ENCODE measurements at regions not wholly inside any gene's neighbourhood (a gene's known extent, or its start where the extent isn't known, plus 50 kb on each side); places are given as distances from the start of the nearest gene placed in this dataset.

DNA sequence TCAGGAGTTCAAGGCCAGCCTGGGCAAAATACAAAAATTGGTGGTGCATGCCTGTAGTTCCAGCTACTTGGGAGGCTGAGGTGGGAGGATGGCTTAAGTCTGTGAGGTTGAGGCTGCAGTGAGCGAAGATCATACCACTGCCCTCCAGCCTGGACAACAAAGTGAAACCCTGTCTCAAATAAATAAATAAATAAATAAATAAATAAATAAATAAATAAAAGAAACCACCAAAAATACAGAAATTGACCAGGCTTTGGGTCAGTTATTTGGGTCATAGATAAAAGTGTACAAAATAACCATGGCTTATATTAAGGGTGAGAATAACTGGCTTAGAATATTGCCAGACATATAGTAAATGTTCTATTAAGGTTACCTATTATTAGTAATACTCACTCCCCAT lies 129.2 kb downstream of the NEUROD6 start:
- TF ChIP-seq EZH2phosphoT487 (IDR thresholded peaks at IDR 0.05; ENCODE audit: insufficient read depth, low read depth) = no peak
- no peak for TF ChIP-seq EZH2 (IDR thresholded peaks at IDR 0.05; ENCODE audit: insufficient read depth, poor library complexity, severe bottlenecking)
